HG03139 (cell line): ENCODE measurements at regions not wholly inside any gene's neighbourhood (a gene's known extent, or its start where the extent isn't known, plus 50 kb on each side); places are given as distances from the start of the nearest gene placed in this dataset.

ENCODE experiments used
- ATAC-seq: cut with Tn5 transposase; IDR thresholded peaks from one replicate; pipeline ENCODE4 v1.9.1; 2021; ENCODE audit not compliant: unreplicated experiment

- no peak for ATAC-seq
These were observed 58.1 kb upstream of the IL2 start for GRCh38 chr4:122514671-122515070.

GRCh38 chr4:122512430-122512829, 55.9 kb upstream of the IL2 start:
- ATAC-seq = no peak

DNA sequence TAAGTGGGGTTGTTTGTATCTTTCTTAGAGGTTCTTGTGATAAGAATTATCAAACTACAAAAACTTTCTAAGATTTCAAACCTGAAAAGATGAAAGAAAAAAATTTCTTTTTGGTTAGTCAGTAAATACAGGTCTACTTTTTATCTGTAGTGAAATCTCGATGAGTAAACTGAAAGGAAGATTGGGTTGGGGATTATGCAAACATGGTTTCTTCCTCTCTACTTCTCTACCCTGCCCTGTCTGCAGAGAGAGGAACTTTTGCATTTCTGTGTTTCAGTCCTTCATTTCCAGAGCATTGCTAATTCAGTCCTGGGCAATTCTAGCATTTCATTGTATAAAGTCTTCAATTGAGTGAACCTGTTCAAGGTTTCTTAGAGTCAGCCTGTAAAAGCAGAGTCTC, 51.6 kb upstream of the IL2 start:
- no peak for ATAC-seq
